C4-2B (cell line): ENCODE measurements at regions not wholly inside any gene's neighbourhood (a gene's known extent, or its start where the extent isn't known, plus 50 kb on each side); places are given as distances from the start of the nearest gene placed in this dataset.

Experiments used
- H3K27ac ChIP-seq: fragments of 450-650 bp; 2 replicates; pipeline ENCODE4 v1.5.1; 2017
- CTCF ChIP-seq: fragments of 450-650 bp; conservative IDR thresholded peaks from 2 replicates; pipeline ENCODE4 v1.5.1; 2017; ENCODE audit warnings: mild to moderate bottlenecking
- ZFX ChIP-seq: fragments of 450-650 bp; IDR thresholded peaks from 2 replicates; pipeline ENCODE4 v1.6.1; 2017

- H3K27ac ChIP-seq: no peak overlapping the region
- TF ChIP-seq CTCF (no peak), ZFX (no peak)
These were observed 454.0 kb downstream of the NEBL start for GRCh38 chr10:20443094-20443493.

GRCh38 chr10:20429742-20430141 is 467.4 kb downstream of the NEBL start:
- TF ChIP-seq ZFX (no peak), CTCF (no peak)
- H3K27ac ChIP-seq: no peak overlapping the region

GRCh38 chr10:20427821-20428220 is 469.3 kb downstream of the NEBL start:
- TF ChIP-seq CTCF (no peak), ZFX (no peak)
- H3K27ac ChIP-seq: no peak overlapping the region

- no peak overlapping the region for H3K27ac ChIP-seq
- no peak for TF ChIP-seq CTCF
- TF ChIP-seq ZFX: no peak
These were observed 478.8 kb downstream of the NEBL start for GRCh38 chr10:20418286-20418685.

GRCh38 chr10:20417791-20418190 is 479.3 kb downstream of the NEBL start:
- no peak for TF ChIP-seq ZFX
- no peak overlapping the region for H3K27ac ChIP-seq

GRCh38 chr10:20415684-20416083 is 481.4 kb downstream of the NEBL start:
- peak overlapping the region; percentile 10; the same call in 1 of the 2 replicates for H3K27ac ChIP-seq
- TF ChIP-seq ZFX (no peak), CTCF (no peak)

- no peak overlapping the region for H3K27ac ChIP-seq
- no peak for TF ChIP-seq CTCF
- no peak for TF ChIP-seq ZFX
These were observed 489.8 kb downstream of the NEBL start for GRCh38 chr10:20407357-20407756.

- TF ChIP-seq CTCF (no peak), ZFX (no peak)
- H3K27ac ChIP-seq: no peak overlapping the region
These were observed 490.6 kb downstream of the NEBL start for GRCh38 chr10:20406281-20407104.
